Neural progenitor cell (in vitro differentiated cells): ENCODE measurements at regions not wholly inside any gene's neighbourhood (a gene's known extent, or its start where the extent isn't known, plus 50 kb on each side); places are given as distances from the start of the nearest gene placed in this dataset.

Experiments
- CTCF ChIP-seq: fragments of 200-600 bp; sonication (generic); IDR thresholded peaks from 2 replicates; pipeline ENCODE4 v1.5.1; 2017; ENCODE audit warnings: antibody characterized with exemption, mild to moderate bottlenecking
- EZH2 ChIP-seq: fragments of 200-600 bp; sonication (generic); IDR thresholded peaks from 2 replicates; pipeline ENCODE4 v1.6.1; 2017; ENCODE audit warnings: antibody characterized with exemption, mild to moderate bottlenecking, moderate library complexity

GRCh38 chr1:222049176-222049575 lies 307.3 kb upstream of the DUSP10 start:
- TF ChIP-seq EZH2 (no peak), CTCF (no peak)
